Neural crest cell (in vitro differentiated cells): ENCODE measurements at regions not wholly inside any gene's neighbourhood (a gene's known extent, or its start where the extent isn't known, plus 50 kb on each side); places are given as distances from the start of the nearest gene placed in this dataset.
"Not testable (repeated sequence)": the region's sequence is repeated elsewhere in the genome, so short reads cannot be mapped to it uniquely, and the experiment has no call there.

Experiments used
- DNase-seq: peaks from one replicate; pipeline ENCODE4 v3.0.0; 2021; ENCODE audit warnings: low read depth, mixed read lengths, low spot score
- H3K27ac Mint-ChIP-seq: one replicate; pipeline ENCODE4 v1.8.0; 2021; ENCODE audit warnings: mild to moderate bottlenecking, mixed read lengths; ENCODE audit not compliant: unreplicated experiment
- H3K27me3 Mint-ChIP-seq: 2 replicates; pipeline ENCODE4 v1.8.0; 2021; ENCODE audit warnings: low read depth, mild to moderate bottlenecking, mixed read lengths
- H3K36me3 Mint-ChIP-seq: 2 replicates; pipeline ENCODE4 v1.8.0; 2021; ENCODE audit warnings: low read depth, mild to moderate bottlenecking, mixed read lengths
- H3K4me1 Mint-ChIP-seq: 2 replicates; pipeline ENCODE4 v1.8.0; 2021; ENCODE audit warnings: mixed read lengths
- H3K4me3 Mint-ChIP-seq: one replicate; pipeline ENCODE4 v1.8.0; 2021; ENCODE audit warnings: mild to moderate bottlenecking, mixed read lengths
- H3K9me3 Mint-ChIP-seq: 2 replicates; pipeline ENCODE4 v1.8.0; 2021; ENCODE audit warnings: mixed read lengths
- TF ChIP-seq, protein P1 (sequence below): fragments of 200-600 bp; sonication (generic); conservative IDR thresholded peaks from 2 replicates; pipeline ENCODE4 v1.5.0; 2021; ENCODE audit warnings: antibody characterized with exemption, mild to moderate bottlenecking

GRCh38 chr4:98828801-98829200 is 100.1 kb downstream of the EIF4E start:
- DNase-seq: no peak
- Mint-ChIP-seq H3K27ac (no peak overlapping the region), H3K27me3 (no peaks in the 10 kb centered on the region), H3K36me3 (no peaks in the 10 kb centered on the region), H3K4me1 (no peaks in the 10 kb centered on the region), H3K4me3 (no peak overlapping the region), H3K9me3 (peaks cover 8% of the 10 kb centered on the region)
- TF ChIP-seq, protein P1, sequence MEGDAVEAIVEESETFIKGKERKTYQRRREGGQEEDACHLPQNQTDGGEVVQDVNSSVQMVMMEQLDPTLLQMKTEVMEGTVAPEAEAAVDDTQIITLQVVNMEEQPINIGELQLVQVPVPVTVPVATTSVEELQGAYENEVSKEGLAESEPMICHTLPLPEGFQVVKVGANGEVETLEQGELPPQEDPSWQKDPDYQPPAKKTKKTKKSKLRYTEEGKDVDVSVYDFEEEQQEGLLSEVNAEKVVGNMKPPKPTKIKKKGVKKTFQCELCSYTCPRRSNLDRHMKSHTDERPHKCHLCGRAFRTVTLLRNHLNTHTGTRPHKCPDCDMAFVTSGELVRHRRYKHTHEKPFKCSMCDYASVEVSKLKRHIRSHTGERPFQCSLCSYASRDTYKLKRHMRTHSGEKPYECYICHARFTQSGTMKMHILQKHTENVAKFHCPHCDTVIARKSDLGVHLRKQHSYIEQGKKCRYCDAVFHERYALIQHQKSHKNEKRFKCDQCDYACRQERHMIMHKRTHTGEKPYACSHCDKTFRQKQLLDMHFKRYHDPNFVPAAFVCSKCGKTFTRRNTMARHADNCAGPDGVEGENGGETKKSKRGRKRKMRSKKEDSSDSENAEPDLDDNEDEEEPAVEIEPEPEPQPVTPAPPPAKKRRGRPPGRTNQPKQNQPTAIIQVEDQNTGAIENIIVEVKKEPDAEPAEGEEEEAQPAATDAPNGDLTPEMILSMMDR: no peak

DNA sequence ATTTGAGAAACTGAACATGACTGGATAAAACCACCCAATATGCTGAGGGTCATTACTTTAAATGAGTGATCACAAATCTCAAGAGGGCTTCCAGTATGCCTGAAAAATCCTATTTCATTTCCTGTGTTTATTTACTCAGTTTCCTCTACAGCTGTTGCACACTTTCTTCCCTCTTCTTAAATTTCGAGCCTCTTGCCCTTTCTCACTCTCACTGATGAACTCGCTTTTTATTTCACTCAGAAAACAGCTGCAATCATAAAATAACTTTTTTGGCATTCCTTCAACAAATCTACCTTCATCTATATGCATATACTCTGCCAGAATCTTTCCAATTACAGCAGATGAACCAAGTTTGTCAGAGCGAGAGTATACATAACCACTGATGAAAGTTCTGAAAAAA is 101.3 kb downstream of the EIF4E start:
- H3K4me3 Mint-ChIP-seq: no peak overlapping the region
- no peaks in the 10 kb centered on the region for H3K4me1 Mint-ChIP-seq

GRCh38 chr4:98822144-98822543 is 106.8 kb downstream of the EIF4E start:
- H3K36me3 Mint-ChIP-seq: no peaks in the 10 kb centered on the region
- TF ChIP-seq, protein P1: no peak
- peaks cover 3% of the 10 kb centered on the region for H3K9me3 Mint-ChIP-seq
- H3K27ac Mint-ChIP-seq: no peak overlapping the region
- no peak for DNase-seq
- no peak overlapping the region for H3K4me3 Mint-ChIP-seq
- no peaks in the 10 kb centered on the region for H3K4me1 Mint-ChIP-seq
- no peaks in the 10 kb centered on the region for H3K27me3 Mint-ChIP-seq

More for the DNA sequence above, 101.3 kb downstream of the EIF4E start:
- TF ChIP-seq, protein P1: no peak
- DNase-seq: no peak
- Mint-ChIP-seq H3K9me3 (peaks cover 8% of the 10 kb centered on the region), H3K27me3 (no peaks in the 10 kb centered on the region), H3K27ac (no peak overlapping the region), H3K36me3 (no peaks in the 10 kb centered on the region)

DNA sequence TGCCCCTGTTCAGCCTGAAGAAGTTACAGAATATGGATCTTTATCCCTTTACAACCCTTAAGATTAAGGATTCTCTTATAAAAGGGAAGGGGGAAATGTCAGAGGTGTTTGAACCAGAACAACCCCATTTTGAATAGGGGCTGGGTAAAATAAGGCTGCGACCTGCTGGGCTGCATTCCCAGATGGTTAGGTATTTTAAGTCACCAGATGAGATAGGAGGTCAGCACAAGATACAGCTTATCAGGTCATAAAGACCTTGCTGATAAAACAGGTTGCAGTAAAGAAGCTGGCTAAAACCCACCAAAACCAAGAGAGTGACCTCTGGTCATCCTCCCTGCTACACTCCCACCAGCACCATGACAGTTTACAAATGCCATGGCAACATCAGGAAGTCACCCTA is 110.8 kb downstream of the EIF4E start:
- H3K9me3 Mint-ChIP-seq: peaks cover 10% of the 10 kb centered on the region
- H3K4me3 Mint-ChIP-seq, H3K4me1 Mint-ChIP-seq, H3K27me3 Mint-ChIP-seq, H3K36me3 Mint-ChIP-seq, H3K27ac Mint-ChIP-seq, DNase-seq: not testable (repeated sequence)

- Mint-ChIP-seq H3K9me3 (peaks cover 10% of the 10 kb centered on the region), H3K27ac (no peak overlapping the region), H3K4me3 (no peak overlapping the region), H3K27me3 (no peaks in the 10 kb centered on the region), H3K36me3 (no peaks in the 10 kb centered on the region), H3K4me1 (no peaks in the 10 kb centered on the region)
- no peak for DNase-seq
- TF ChIP-seq, protein P1: no peak
Observed at GRCh38 chr4:98816816-98817215, 112.1 kb downstream of the EIF4E start.

GRCh38 chr4:98816386-98816785 is 112.5 kb downstream of the EIF4E start:
- Mint-ChIP-seq H3K4me3 (no peak overlapping the region), H3K27ac (no peak overlapping the region), H3K9me3 (peaks cover 10% of the 10 kb centered on the region), H3K4me1 (no peaks in the 10 kb centered on the region), H3K27me3 (no peaks in the 10 kb centered on the region), H3K36me3 (no peaks in the 10 kb centered on the region)
- DNase-seq: no peak
- TF ChIP-seq, protein P1: no peak
